Bone marrow (tissue), 2 donors: ENCODE measurements at regions not wholly inside any gene's neighbourhood (a gene's known extent, or its start where the extent isn't known, plus 50 kb on each side); places are given as distances from the start of the nearest gene placed in this dataset.

Experiments used
- DNase-seq, 2 donors: peaks; one replicate each; lab custom pipeline; 2025; lab: John Stamatoyannopoulos, UW

DNA sequence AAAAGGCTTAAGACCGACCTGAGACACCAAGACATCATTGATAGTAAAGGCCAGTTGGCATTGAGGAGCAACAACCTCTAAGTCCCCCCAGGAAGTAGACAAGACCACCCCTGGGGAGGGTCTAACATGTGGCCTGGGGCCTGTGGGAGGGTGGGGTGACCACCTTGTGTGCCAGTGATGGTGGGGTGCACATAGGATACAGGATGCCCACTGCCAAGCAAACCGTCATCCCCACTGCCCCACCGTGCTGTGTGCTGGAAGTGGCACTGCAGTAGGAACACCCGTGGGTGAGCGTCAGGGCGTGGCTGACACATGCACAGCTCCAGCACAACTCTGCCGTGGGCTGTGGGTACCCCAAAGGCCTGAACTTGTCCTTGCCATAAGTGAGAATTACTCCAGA lies 84.3 kb upstream of the LGALSL start:
- DNase-seq, result no peak

DNA sequence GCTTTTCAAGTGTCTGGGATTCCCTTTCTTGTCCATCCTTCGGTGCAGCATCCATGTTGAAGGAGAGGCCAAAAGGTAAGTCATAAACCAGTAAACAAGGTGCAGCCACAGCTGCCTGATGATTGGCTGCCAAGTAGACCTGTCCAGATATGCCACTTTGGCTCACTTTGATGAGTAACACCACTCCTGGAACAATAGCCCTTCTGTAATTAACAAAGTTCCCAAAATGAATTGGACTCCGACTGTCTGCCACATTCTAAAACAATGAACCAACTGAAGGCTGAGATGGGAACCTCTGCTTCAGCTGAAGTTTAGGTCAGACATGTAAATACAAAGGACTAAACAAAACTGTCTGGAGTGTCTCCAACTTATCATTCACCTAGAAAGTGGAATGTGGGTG lies 82.2 kb upstream of the LGALSL start:
- DNase-seq, result no peak

DNA sequence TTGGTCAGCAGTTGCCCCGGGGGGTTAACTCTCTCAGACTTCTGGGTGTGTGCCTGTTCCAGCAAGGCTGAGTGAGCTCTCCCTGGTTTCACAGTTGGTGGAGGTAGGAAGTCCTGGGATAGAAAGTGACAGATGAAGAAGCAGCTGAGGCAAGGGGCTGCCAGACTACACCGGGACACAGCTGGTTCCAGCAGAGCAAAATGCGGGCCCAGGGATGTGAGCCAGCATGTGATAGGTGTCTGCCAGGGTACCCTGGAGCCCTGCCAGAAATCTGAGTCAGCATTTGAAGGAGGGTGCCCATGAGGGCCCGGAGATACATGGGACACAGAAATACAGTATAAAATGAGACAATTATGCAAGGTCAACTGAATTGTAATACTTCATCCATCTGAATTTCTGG lies 79.3 kb upstream of the LGALSL start:
- no peak for DNase-seq

DNA sequence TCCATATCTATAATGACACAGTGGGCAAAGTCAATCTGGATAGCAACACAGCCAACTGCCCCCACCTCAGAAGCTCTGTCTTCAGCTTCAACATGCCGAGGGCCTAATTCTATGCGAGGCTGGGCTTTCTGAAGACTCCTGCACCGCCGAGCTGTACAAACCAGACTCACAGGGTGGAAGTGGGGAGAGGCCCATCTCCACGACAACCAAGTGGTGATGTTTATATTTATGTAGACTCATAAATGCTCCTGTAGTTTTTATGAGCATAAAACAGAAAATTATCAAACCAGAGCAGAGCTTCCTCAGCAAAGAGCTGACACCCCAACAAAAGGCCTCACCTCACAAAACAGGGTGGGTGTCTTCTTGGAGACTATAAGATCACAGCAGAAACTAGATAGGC lies 77.0 kb upstream of the LGALSL start:
- no peak for DNase-seq

GRCh38 chr2:64379186-64379585 lies 74.8 kb upstream of the LGALSL start:
- DNase-seq, result no peak

GRCh38 chr2:64380853-64381527 lies 73.0 kb upstream of the LGALSL start:
- no peak for DNase-seq

DNA sequence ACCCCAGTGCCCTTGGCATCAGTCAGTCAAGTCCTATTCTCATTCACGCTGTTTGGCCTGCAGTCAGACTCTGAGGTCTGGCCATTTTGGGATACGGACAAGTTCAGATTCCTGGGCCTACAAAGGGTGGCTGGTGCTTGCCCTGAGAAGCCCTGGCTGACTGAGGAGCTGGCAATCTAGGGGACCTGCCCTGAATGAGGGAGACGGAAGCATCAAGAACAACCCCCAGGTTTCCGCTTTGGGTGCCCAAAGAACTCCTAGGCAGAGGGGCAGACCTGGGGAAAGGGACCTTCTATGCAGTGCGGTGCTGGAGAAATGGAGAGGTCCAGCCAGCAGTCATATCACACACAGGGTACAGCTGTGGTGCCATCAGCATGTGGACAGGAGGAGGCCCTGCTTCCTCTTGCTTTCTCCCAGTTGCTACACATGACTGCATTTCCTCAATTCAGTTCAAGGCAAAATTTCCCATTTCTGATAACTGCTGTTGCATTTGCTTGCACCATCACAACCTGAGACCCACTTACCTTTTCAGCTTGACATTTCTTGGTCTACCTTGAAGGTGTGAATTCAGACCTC lies 70.9 kb upstream of the LGALSL start:
- no peak for DNase-seq

DNA sequence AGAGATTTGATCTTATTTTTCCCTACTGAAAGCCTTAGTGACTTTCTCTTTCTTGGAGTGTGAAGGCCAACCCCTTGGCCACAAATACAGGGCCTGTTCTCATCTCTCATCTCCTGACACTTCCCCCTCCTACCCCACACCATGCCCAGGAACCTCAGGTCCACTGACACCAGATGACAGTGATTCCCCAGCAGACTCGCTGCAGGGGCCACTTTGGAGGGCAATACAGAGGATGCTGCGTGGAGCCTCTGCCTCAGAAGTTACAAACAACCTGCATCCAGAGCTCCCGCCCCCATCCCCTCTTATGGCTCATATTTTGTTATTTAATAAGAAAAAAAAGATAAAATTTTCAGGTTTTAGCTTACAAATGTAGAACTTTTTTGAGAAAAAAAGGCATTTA lies 70.1 kb upstream of the LGALSL start:
- DNase-seq, result no peak

GRCh38 chr2:64386676-64387075 lies 67.3 kb upstream of the LGALSL start:
- no peak for DNase-seq

GRCh38 chr2:64390586-64390985 lies 63.4 kb upstream of the LGALSL start:
- DNase-seq, result no peak

DNA sequence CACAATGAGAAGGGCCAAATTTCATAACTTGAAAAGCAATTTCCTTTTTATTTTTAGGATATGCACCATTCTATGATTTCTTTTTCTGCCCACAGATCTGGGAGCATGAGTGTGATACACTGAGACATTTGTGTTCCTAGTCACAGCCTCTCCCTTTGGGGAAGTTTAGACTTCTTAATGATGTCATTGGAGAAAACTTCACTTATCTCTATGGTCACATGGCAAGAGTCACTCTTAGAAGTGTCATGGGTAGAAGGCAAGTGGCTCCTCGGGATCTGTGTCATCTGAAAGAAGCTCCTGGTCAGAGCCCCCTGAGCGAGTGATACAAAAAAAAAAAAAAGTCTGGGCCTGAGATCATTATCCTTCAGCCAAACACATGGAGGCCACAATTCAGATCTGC lies 62.5 kb upstream of the LGALSL start:
- no peak for DNase-seq

DNA sequence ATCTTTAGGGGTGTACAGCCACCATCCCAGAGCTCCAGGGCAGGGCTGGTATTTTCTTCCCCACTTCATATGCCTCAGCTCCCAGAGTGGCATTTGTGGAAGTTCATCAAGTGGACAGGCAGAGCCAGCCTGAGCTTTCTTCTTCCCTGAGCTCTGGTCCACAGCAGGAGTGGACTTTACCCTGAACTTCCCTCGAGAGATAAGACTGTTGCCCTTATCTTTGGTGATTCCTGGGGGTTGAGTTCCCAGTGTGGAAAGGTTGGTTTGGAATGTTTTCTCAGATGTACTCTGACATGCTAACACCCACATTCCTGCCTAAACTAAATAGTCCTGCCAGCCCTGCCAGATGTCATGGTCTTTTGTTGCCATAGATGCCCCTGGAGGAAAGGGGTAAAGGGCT lies 62.0 kb upstream of the LGALSL start:
- DNase-seq, result no peak

- DNase-seq, result no peak
These were observed 61.4 kb upstream of the LGALSL start for GRCh38 chr2:64392529-64392928.

- no peak for DNase-seq
These were observed 60.5 kb upstream of the LGALSL start for GRCh38 chr2:64393383-64394010.

DNA sequence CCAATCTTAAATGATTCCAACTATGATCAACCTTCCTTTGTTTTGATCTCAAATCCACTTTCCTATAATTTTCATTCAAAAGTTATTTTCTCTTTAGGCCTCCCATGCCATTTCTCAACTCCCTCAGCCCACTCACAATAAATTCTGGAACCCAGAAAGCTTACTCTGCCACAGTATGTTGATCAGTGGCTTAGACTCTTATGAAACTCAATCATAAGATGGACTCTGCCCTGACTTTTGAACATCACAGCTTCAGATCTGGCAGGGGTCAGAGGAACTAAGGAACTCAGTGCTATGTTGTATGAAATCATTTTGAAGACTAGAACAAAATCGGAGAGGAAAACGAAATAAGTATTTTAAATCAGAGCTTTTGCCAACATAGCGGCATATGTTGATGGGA lies 59.8 kb upstream of the LGALSL start:
- no peak for DNase-seq

GRCh38 chr2:64396001-64396400 lies 58.0 kb upstream of the LGALSL start:
- no peak for DNase-seq

DNA sequence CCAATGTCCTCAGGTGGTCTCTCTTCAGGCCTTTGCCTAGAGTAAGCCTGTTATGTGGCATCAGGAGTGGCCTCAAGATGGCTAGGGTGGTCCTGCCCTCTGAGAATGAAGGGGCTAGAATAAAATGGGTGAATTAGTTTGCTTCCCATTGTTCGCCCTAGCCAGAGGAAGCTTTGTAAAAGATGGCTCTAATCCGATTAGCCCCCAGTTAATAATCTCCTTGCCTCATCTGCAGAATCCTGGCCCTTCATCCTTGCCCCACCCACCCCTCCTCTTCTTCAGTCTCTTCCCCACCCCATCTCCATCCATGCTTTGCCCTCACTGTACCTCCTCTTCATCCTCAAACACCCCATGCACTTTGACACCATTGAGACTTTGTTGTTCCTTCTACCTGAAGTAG lies 57.4 kb upstream of the LGALSL start:
- DNase-seq, result no peak

DNA sequence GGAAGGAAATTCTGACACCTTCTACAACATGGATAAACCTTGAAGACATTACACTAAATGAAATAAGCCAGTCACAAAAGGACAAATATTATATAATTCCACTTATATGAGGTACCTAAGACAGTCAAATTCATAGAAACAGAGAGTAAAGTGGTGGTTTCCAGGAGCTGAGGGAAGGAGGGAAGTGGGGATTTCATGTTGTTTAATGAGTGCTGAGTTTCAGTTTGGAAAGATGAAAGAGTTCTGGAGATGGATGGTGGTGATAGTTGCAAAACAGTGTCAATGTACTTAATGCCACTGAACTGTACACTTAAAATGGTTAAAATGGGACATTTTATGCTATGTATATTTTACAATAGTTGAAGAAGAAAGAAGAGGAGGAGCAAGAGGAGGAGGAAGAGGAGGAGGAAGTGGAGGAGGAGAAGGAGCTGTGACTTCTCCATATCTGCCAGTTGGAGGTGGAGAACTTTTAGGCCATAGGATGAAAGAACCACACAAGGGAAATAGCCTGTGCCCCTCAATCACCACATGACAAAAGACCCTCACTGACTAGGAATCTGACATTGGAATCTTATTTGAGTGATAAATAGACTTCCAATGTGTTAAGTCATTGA lies 55.3 kb upstream of the LGALSL start:
- DNase-seq, result no peak

DNA sequence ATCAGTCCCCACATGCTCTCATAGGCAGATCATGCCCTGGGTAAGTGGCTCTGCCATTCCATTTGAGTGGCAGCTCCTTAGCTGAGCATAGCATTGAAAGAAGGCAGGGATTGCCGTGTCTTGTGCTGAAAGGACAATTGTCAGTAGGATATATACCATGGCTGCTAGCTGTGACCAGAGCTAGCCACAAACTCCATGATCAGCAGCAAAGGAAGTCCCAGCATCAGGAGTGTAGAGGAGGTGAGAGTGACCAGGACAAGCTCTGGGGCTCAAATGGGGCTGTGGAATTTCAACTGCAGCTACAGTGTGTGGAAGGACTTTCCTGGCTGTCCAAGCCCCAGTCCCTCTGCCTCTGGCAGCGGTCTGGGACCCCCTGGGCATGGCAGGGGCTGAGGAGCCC lies 54.4 kb upstream of the LGALSL start:
- no peak for DNase-seq

DNA sequence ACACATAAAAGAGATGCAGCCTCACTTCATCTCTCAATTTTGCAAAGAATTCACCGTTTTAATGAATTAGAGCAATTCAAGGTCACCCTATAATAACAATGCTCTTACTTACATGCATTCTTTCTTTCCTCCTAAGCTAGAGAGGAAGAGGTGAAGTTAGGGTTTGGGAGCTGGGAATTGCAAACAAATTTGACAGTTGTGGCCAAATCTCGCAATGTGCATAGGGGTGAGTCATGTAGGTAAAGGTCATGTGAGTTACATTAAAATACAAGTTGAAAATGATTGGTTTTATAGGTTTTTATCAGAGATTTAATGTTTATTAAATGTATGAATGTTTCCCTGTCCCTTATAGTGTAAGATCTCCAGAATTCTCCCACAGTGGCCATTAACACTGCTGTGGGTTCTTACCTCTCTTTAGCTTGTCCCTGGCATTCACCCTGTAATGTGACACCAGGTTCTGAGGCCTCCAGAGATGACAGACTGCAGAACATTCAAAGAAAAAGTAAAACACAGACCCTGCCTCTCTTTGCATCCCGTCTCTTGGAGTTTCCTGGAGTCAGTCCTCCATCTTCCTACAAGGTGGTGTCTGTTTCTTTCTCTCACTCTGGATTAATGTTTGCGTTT lies 53.7 kb upstream of the LGALSL start:
- DNase-seq, result no peak

DNA sequence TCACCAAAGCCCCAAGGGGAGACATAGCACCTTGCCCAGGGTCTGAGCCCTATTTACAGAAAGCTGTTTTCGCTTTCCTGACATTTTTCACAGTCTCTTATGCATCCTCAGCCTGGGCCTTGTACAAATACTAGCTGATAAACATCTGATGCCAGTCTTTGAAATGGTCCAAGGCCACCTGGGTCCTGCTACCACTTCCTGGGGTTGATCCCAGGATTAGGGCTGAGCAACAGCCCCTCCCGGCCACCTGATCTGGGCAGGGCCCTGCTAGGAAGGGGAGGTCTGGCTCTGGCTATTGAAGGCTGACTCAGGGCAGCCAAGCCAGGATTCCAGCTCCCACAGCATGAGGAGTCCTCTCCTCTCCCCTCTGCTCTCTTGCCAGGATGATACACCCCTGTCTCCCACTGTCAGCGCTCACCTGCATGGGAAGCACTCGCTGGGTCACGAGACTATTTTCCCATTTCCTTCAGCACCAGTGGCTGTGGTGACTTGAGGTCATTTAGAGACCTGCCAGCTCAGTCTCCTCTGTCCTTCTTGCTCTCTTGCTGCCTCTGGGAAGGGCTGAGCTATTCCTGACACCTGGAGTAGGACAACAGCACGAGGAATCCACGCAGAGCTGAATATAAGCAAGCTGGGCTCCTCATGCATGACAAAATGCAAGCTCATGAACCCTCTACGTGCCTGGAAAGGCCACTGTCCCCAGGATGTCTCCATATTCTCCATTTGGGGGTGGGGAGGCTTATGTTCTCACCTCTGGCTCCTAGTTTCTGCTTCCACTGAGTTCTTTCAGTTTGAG lies 53.0 kb upstream of the LGALSL start:
- no peak for DNase-seq

DNA sequence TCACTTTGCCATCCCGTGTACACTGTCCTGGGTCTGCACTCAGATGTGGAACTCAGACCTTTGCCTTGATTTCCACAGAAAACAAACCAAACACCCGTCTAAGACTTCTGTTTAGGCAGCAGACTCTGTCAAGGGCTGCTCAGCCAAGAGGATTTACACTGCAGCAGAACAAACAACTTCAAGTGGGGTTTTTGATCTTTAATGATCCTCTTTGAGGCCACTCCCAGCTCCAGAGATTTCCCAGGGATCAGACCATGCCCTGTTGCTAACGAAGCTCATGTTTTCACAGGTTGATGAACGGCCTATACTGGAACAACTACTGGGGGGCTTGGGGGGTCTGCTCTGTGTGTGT lies 52.5 kb upstream of the LGALSL start:
- DNase-seq, result no peak
